Heart left ventricle (tissue), 16 donors: ENCODE measurements at regions not wholly inside any gene's neighbourhood (a gene's known extent, or its start where the extent isn't known, plus 50 kb on each side); places are given as distances from the start of the nearest gene placed in this dataset.

Source experiments
- ATAC-seq, 4 donors: fragments of 200-7000 bp; cut with Tn5 transposase; one replicate each; pipeline ENCODE4 v1.9.1; 2020 to 2022; ENCODE audit warnings: moderate library complexity in 4 of 4, mild to moderate bottlenecking in 3 of 4, moderate number of reproducible peaks in 1 of 4
- DNase-seq, 5 donors: peaks; one replicate each; pipeline ENCODE4 v3.0.0-alpha.2; 2020
- H3K27ac ChIP-seq, 12 donors: fragments of 200-600 bp; sonication (generic) in 4 of 12; one replicate each; pipeline versions ENCODE4 v1.5.0 to v1.8.0; 2016 to 2022; ENCODE audit warnings: mild to moderate bottlenecking in 2 of 12
- H3K27me3 ChIP-seq, 9 donors: fragments of 200-600 bp; sonication (generic) in 2 of 9; one replicate each; pipeline versions ENCODE4 v1.5.1 to v1.8.0; 2016 to 2022; ENCODE audit warnings: mild to moderate bottlenecking in 3 of 9
- H3K36me3 ChIP-seq, 9 donors: fragments of 200-600 bp; sonication (generic) in 2 of 9; one replicate each; pipeline versions ENCODE4 v1.5.0 to v1.8.0; 2018 to 2022; ENCODE audit warnings: mild to moderate bottlenecking in 2 of 9
- H3K4me1 ChIP-seq, 12 donors: fragments of 200-600 bp; sonication (generic) in 4 of 12; one replicate each; pipeline versions ENCODE4 v1.5.0 to v1.8.0; 2016 to 2022; ENCODE audit warnings: mild to moderate bottlenecking in 3 of 12
- H3K4me3 ChIP-seq, 12 donors: fragments of 200-600 bp; sonication (generic) in 4 of 12; one replicate each; pipeline versions ENCODE4 v1.5.0 to v1.8.0; 2017 to 2022; ENCODE audit warnings: mild to moderate bottlenecking in 9 of 12, moderate library complexity in 4 of 12
- H3K9me3 ChIP-seq, 12 donors: fragments of 200-600 bp; sonication (generic) in 4 of 12; one replicate each; pipeline versions ENCODE4 v1.5.0 to v1.8.0; 2016 to 2022; ENCODE audit warnings: mild to moderate bottlenecking in 1 of 12
- POLR2A ChIP-seq, 2 donors: fragments of 450-650 bp; IDR thresholded peaks; one replicate each; pipeline ENCODE4 v1.6.1; 2017; ENCODE audit warnings: antibody characterized with exemption in 2 of 2, mild to moderate bottlenecking in 2 of 2, moderate library complexity in 2 of 2
- WGBS, 4 donors: extraction: QIAGEN DNeasy Blood & Tissue Kit in 2 of 4; methylation state at CpG; one replicate each; pipeline versions ENCODE4 v1.1.5 to v1.1.7; 2013 to 2018; 5-methylcytosine and 5-hydroxymethylcytosine counted together
- intact Hi-C, 10 donors: fragments of 100-400 bp; cut with DNase I; formaldehyde crosslinking; loops; one replicate each; pipeline versions ENCODE4 v1.11.1 to v1.14.2; 2022
- TF ChIP-seq, protein P1 (sequence below), 12 donors: fragments of 200-600 bp; sonication (generic) in 4 of 12; IDR thresholded peaks; one replicate each; pipeline versions ENCODE4 v1.5.0 to v1.8.0; 2018 to 2022; ENCODE audit warnings: antibody characterized with exemption in 12 of 12, mild to moderate bottlenecking in 5 of 12
- donor health status: ischemic (EF 13 %, LVEDD 7.1; RV severe dilation, severe dysfunction).
- donor health status: healthy with polysubstance abuse.
- donor health status: DM: no; HTN: yes; CAD: no.
- donor health status: DM: no; HTN: no; CAD: no.
- donor health status: ischemic (EF 25% LVEDD 6.9; RV normal size, moderate dysfunction).
- donor health status: ischemic (EF 25% LVEDD 5.7; RV mildly dilated, moderate dysfunction).
- donor health status: healthy.
- donor health status: DM: yes; HTN: yes; CAD: no.
- donor health status: ischemic (EF 35%, LVEDD 5.7; RV mildly dilated, moderate dysfunction).
- donor health status: nonischemic (EF 11% LVEDD 7.7; RV severe dilation, severe dysfunction).
- donor health status: DM: yes; HTN: yes; CAD: no.
- donor health status: PGD.
- donor health status: ischemic (EF 29% LVEDD 5.4; RV normal size, mild dysfunction).
- donor health status: nonischemic (EF 23%, LVEDD 6.1; RV moderate dilation, normal function).

DNA sequence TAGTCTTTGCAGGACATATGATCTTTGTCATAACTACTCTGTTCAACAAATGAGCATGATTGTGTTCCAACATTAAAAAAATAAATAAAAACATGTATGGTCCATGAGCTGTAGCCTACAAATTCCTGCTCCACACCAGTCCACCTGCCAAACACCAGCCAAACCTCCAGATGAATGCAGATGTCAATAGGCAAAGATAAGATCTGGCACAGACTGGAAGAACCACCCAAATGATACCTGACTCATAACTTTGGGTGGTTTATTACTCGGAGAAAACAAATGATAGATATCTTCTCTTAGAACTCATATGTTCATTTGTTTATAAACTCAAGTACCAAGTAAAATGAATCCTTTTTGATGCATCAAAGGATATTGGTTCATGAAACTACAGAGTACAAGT, 425.1 kb downstream of the GBA3 start:
- intact Hi-C loops, result no loop called here
- 57 to 73% (median 66%) methylated on average over 1 of the region's 1 CpG for WGBS, 4 donors
- DNase-seq, result no peak
- no peak for ATAC-seq
- H3K9me3 ChIP-seq, result no peaks in the 10 kb centered on the region
- no peaks in the 10 kb centered on the region for H3K27me3 ChIP-seq
- H3K27ac ChIP-seq, result no peak overlapping the region
- H3K36me3 ChIP-seq, result no peaks in the 10 kb centered on the region
- H3K4me1 ChIP-seq, result no peaks in the 10 kb centered on the region
- TF ChIP-seq, protein P1, sequence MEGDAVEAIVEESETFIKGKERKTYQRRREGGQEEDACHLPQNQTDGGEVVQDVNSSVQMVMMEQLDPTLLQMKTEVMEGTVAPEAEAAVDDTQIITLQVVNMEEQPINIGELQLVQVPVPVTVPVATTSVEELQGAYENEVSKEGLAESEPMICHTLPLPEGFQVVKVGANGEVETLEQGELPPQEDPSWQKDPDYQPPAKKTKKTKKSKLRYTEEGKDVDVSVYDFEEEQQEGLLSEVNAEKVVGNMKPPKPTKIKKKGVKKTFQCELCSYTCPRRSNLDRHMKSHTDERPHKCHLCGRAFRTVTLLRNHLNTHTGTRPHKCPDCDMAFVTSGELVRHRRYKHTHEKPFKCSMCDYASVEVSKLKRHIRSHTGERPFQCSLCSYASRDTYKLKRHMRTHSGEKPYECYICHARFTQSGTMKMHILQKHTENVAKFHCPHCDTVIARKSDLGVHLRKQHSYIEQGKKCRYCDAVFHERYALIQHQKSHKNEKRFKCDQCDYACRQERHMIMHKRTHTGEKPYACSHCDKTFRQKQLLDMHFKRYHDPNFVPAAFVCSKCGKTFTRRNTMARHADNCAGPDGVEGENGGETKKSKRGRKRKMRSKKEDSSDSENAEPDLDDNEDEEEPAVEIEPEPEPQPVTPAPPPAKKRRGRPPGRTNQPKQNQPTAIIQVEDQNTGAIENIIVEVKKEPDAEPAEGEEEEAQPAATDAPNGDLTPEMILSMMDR (IDR thresholded peaks at IDR 0.05), result no peak
- no peak for TF ChIP-seq POLR2A (IDR thresholded peaks at IDR 0.05)
- no peak overlapping the region for H3K4me3 ChIP-seq

DNA sequence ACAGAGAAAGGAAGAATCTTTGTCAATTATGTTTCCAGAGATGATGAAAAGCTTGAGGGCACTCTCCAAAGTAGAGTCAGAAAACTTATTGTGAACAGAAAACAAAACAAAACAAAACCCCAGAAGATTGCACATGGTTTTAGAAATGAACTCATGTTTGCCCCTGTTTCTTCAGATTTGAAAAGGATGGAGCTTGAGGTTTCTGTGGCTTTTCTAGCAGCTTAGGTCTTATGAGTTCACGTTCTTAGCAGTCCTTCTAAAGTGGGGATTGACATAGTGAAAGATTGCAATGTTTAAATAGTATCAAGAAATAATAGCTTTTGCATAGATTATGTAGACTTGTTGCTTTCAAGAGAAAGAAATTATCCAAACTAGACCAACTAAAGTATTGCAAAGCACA, 421.8 kb downstream of the GBA3 start:
- Histone ChIP-seq H3K36me3 (no peaks in the 10 kb centered on the region), H3K4me1 (no peaks in the 10 kb centered on the region), H3K27ac (no peak overlapping the region), H3K4me3 (no peak overlapping the region), H3K9me3 (no peaks in the 10 kb centered on the region), H3K27me3 (no peaks in the 10 kb centered on the region)
- ATAC-seq (no peak), DNase-seq (no peak)
- WGBS, 4 donors, result 51 to 71% (median 63%) methylated on average over 1 of the region's 1 CpG
- no peak for TF ChIP-seq POLR2A (IDR thresholded peaks at IDR 0.05)
- TF ChIP-seq, protein P1 (IDR thresholded peaks at IDR 0.05), result no peak
- intact Hi-C loops, result no loop called here

DNA sequence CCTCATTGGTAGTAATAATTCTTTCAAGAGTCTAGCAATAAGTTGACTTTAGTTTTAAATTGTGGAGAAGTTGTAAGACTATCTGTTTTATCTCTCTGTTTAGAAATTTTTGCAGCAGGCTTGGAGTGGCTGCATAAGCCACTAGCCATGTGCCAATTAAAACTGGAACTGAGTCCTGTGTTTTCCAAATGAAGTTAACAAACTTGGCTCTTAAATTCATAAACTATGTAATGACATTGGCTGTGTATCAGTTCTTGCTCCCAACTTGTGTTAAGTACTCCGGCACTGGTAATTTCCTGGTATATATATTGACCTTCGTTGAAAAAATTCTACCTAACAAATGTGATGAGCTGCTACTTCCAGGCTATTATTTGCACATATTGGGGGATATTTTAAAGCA, 420.4 kb downstream of the GBA3 start:
- intact Hi-C loops, result no loop called here

DNA sequence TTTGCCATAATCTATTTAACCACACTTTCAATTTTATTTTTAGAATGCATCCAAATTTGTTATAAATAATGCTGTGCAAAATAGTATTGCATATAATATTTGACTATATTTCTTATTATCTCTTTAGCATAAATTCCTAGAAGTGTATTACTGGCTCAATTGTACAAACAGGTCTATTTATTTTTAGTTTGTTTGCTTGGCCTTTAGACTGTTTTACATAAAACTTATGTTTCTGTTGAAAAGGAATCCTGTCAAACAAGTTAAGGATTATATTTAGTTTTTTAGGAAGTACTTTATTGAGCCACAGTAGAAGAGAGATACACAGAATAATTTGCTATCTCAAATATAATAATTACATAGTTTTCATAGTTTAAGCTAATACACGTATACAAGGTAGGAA, 413.8 kb downstream of the GBA3 start:
- Histone ChIP-seq H3K27me3 (no peaks in the 10 kb centered on the region), H3K4me1 (no peaks in the 10 kb centered on the region), H3K4me3 (no peak overlapping the region), H3K36me3 (no peaks in the 10 kb centered on the region), H3K9me3 (no peaks in the 10 kb centered on the region), H3K27ac (no peak overlapping the region)
- 67 to 81% (median 70%) methylated on average over 1 of the region's 1 CpG for WGBS, 4 donors
- intact Hi-C loops, result no loop called here
- TF ChIP-seq, protein P1 (IDR thresholded peaks at IDR 0.05), result no peak
- no peak for TF ChIP-seq POLR2A (IDR thresholded peaks at IDR 0.05)
- no peak for DNase-seq
- ATAC-seq, result no peak

More for the DNA sequence above, 420.4 kb downstream of the GBA3 start:
- Histone ChIP-seq H3K4me1 (no peaks in the 10 kb centered on the region), H3K36me3 (no peaks in the 10 kb centered on the region), H3K27me3 (no peaks in the 10 kb centered on the region), H3K27ac (no peak overlapping the region), H3K9me3 (no peaks in the 10 kb centered on the region), H3K4me3 (no peak overlapping the region)
- DNase-seq (no peak), ATAC-seq (no peak)
- 67 to 82% (median 69%) methylated on average over 2 of the region's 2 CpGs for WGBS, 4 donors
- TF ChIP-seq, protein P1 (IDR thresholded peaks at IDR 0.05), result no peak
- TF ChIP-seq POLR2A (IDR thresholded peaks at IDR 0.05), result no peak
